ENCODE measurements at regions not wholly inside any gene's neighbourhood (a gene's known extent, or its start where the extent isn't known, plus 50 kb on each side); places are given as distances from the start of the nearest gene placed in this dataset.

DNA sequence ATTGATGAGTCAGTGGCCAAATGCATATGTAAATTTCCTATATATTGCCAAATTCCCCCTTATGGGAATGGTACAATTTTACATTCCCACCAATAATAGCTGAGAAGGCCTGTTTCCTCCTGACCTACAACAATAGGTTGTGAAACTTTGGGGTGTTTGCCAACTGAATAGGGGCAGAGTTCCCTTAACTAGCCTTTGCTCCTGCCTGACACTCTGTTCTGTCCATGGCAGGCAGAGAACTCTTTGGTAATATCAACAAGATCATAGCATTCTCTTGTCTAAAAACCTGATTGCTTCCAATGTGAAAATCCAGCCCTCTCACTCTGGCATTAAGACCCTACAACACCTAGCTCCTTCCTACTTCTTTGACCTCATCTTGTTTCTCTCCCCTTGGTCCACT, 149.7 kb downstream of the HAPSTR1 start:
- Histone ChIP-seq H3K4me3 (replicated peaks in 1 of 3) (no peak overlapping the region), H3K27ac (no peak overlapping the region), H3K36me3 (no peaks in the 10 kb centered on the region), H3K9me3 (no peaks in the 10 kb centered on the region), H3K4me1 (peaks cover 0 to 1% of the 10 kb centered on the region in 2 donors), H3K27me3 (no peaks in the 10 kb centered on the region)
- no peak for DNase-seq
- intact Hi-C loops (cut with DNase I): no loop called here
- TF ChIP-seq POLR2A (IDR thresholded peaks at IDR 0.05): no peak
- TF ChIP-seq, protein P1, sequence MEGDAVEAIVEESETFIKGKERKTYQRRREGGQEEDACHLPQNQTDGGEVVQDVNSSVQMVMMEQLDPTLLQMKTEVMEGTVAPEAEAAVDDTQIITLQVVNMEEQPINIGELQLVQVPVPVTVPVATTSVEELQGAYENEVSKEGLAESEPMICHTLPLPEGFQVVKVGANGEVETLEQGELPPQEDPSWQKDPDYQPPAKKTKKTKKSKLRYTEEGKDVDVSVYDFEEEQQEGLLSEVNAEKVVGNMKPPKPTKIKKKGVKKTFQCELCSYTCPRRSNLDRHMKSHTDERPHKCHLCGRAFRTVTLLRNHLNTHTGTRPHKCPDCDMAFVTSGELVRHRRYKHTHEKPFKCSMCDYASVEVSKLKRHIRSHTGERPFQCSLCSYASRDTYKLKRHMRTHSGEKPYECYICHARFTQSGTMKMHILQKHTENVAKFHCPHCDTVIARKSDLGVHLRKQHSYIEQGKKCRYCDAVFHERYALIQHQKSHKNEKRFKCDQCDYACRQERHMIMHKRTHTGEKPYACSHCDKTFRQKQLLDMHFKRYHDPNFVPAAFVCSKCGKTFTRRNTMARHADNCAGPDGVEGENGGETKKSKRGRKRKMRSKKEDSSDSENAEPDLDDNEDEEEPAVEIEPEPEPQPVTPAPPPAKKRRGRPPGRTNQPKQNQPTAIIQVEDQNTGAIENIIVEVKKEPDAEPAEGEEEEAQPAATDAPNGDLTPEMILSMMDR (IDR thresholded peaks at IDR 0.05): no peak

DNA sequence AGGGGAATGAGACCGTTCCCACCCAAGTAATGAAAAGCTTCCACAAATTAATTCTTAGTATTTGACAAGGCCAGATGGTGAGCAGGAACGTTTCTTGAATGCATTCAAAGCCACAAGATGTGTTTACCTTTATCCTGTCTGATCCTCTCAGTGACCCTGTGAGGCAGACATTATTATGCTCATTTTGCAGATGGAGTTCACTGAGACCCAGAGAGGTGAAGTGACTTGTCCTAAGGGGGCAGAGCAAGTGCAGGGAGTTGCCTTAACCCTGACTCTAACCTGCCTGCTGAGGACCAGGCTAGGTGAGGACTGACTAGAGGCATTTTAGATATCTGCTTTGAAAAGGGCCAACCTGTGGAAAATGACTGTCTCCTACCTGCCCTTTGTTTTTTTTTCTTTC, 156.7 kb downstream of the HAPSTR1 start:
- Histone ChIP-seq H3K27ac (no peak overlapping the region), H3K4me1 (no peaks in the 10 kb centered on the region), H3K27me3 (no peaks in the 10 kb centered on the region), H3K4me3 (replicated peaks in 1 of 3) (no peak overlapping the region), H3K36me3 (no peaks in the 10 kb centered on the region), H3K9me3 (no peaks in the 10 kb centered on the region)
- intact Hi-C loops (cut with DNase I): no loop called here
- no peak for DNase-seq
- WGBS, 2 donors: 39 to 53% methylated on average over 2 of the region's 2 CpGs
- TF ChIP-seq POLR2A (IDR thresholded peaks at IDR 0.05): no peak
- TF ChIP-seq, protein P1 (IDR thresholded peaks at IDR 0.05): no peak

DNA sequence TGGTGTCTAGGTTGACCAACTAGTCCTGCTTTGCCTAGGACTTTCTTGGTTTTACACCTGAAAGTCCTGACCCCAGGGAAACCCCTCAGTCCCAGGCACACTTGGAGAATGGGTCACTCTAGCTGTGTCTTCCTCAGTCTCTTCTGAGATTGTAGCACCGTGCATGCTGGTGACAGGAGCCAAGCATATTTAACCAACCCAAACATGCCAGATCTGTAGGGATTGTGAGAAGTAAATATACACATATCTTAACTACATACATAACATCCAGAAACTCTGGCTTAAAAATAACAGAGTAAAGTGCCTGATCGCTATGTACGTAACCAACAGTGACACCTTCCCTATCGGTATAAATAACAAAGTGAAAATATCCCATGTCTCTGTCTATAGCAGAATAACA, 158.1 kb downstream of the HAPSTR1 start:
- Histone ChIP-seq H3K4me1 (no peaks in the 10 kb centered on the region), H3K4me3 (replicated peaks in 1 of 3) (no peak overlapping the region), H3K9me3 (no peaks in the 10 kb centered on the region), H3K36me3 (no peaks in the 10 kb centered on the region), H3K27me3 (no peaks in the 10 kb centered on the region), H3K27ac (no peak overlapping the region)
- DNase-seq: no peak
- 83 to 84% methylated on average over 4 of the region's 4 CpGs for WGBS, 2 donors
- intact Hi-C loops (cut with DNase I): no loop called here
- TF ChIP-seq POLR2A (IDR thresholded peaks at IDR 0.05): no peak
- TF ChIP-seq, protein P1 (IDR thresholded peaks at IDR 0.05): no peak

DNA sequence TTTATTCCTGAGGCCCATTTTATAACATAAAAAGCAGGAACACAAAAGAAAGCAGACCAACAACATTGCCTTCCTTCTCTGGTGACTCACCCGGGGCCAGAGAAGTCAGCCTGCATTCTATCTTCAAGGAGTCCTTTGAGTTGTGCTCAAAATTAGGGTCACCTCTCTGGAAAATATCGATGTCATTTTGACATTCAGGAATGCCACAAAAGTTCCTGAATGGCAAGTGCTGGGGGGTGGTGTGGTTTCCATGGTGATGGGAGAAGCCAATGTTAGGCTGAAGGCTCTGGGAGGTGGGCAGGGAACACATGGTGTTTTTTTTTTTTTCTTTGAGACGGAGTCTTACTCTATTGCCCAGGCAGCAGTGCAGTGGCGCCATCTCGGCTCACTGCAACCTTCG, 159.6 kb downstream of the HAPSTR1 start:
- Histone ChIP-seq H3K27me3 (no peaks in the 10 kb centered on the region), H3K9me3 (no peaks in the 10 kb centered on the region), H3K36me3 (no peaks in the 10 kb centered on the region), H3K4me1 (no peaks in the 10 kb centered on the region), H3K27ac (no peak overlapping the region), H3K4me3 (replicated peaks in 1 of 3) (no peak overlapping the region)
- no peak for TF ChIP-seq POLR2A (IDR thresholded peaks at IDR 0.05)
- TF ChIP-seq, protein P1 (IDR thresholded peaks at IDR 0.05): no peak
- DNase-seq: no peak
- intact Hi-C loops (cut with DNase I): loop anchor here (10.0 kb wide), 1 partner anchor 934 kb away; the partner anchor contains the start of gene GRIN2A
- WGBS, 2 donors: 77 to 79% methylated on average over 6 of the region's 6 CpGs

DNA sequence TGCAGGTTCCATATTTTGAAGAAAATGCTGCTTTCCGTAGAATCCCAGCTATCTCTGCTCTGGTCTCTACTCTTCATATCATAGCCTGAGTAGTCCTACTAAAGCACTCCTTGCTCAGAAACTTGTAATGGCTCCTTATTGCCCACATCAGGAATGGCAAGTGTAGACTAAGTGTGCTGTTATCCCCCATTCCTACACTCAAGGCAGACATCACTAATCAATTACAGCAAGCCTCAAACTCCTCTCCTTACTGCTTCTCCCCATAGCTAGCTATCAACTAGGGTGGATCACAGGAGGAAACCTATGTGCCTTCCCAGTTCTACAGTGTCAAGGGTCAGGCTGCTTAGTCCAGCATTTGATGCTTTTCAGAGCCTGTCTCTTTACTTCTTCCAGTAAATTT, 163.4 kb downstream of the HAPSTR1 start:
- WGBS, 2 donors: 90 to 93% methylated on average over 1 of the region's 1 CpG
- Histone ChIP-seq H3K27me3 (no peaks in the 10 kb centered on the region), H3K9me3 (no peaks in the 10 kb centered on the region), H3K4me1 (no peaks in the 10 kb centered on the region), H3K4me3 (replicated peaks in 1 of 3) (no peak overlapping the region), H3K36me3 (no peaks in the 10 kb centered on the region), H3K27ac (no peak overlapping the region)
- intact Hi-C loops (cut with DNase I): loop anchor here (10.0 kb wide), 1 partner anchor 930 kb away; the partner anchor contains the start of gene GRIN2A
- no peak for DNase-seq
- TF ChIP-seq POLR2A (IDR thresholded peaks at IDR 0.05): no peak
- TF ChIP-seq, protein P1 (IDR thresholded peaks at IDR 0.05): no peak

All from thyroid gland (tissue), 4 donors.